ENCODE measurements at regions not wholly inside any gene's neighbourhood (a gene's known extent, or its start where the extent isn't known, plus 50 kb on each side); places are given as distances from the start of the nearest gene placed in this dataset.
A peak's percentile ranks its signal among the peaks of the same experiment; 100 is the strongest.

DNA sequence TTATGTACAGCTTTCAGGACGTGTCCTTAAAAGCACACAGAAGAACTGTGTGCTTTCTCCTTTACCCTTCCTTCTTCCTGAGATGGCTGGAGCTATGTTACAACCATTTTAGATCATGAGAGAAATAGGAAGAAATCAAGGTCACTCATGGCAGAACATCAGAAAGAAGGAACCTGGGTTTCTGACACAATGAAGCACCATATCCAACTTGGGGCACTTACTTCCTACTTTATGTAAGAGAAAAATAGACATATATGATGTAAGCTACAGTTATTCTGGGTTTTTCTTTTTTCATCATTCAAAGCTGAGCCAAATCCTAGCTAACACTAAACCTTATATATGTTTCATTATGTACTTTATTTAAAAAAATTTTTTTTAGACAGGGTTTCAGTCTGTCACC lies 79.5 kb downstream of the FAM161A start:
- ATAC-seq (no peak), DNase-seq (no peak)
- Mint-ChIP-seq H3K9me3 (no peaks in the 10 kb centered on the region), H3K4me3 (no peak overlapping the region), H3K4me1 (no peaks in the 10 kb centered on the region), H3K27ac (no peak overlapping the region), H3K27me3 (peaks cover 33% of the 10 kb centered on the region)

GRCh38 chr2:61771904-61772845 lies 81.7 kb downstream of the FAM161A start:
- Mint-ChIP-seq H3K9me3 (no peaks in the 10 kb centered on the region), H3K27ac (no peak overlapping the region), H3K27me3 (peaks cover 12% of the 10 kb centered on the region), H3K4me1 (no peaks in the 10 kb centered on the region), H3K4me3 (no peak overlapping the region)
- ATAC-seq = no peak
- no peak for DNase-seq

- Mint-ChIP-seq H3K4me1 (no peaks in the 10 kb centered on the region), H3K4me3 (no peak overlapping the region), H3K27me3 (peaks cover 2% of the 10 kb centered on the region), H3K9me3 (peaks cover 0 to 6% of the 10 kb centered on the region in 2 donors), H3K27ac (no peak overlapping the region)
- DNase-seq (no peak), ATAC-seq (no peak)
Observed at GRCh38 chr2:61770746-61771145, 83.1 kb downstream of the FAM161A start.

GRCh38 chr2:61770298-61770697 lies 83.6 kb downstream of the FAM161A start:
- no peaks in the 10 kb centered on the region for H3K27me3 Mint-ChIP-seq
- H3K9me3 Mint-ChIP-seq = peaks cover 0 to 6% of the 10 kb centered on the region in 2 donors
- ATAC-seq (no peak), DNase-seq (no peak)
- no peak overlapping the region for H3K4me3 Mint-ChIP-seq
- H3K4me1 Mint-ChIP-seq = no peaks in the 10 kb centered on the region
- H3K27ac Mint-ChIP-seq = no peak overlapping the region

DNA sequence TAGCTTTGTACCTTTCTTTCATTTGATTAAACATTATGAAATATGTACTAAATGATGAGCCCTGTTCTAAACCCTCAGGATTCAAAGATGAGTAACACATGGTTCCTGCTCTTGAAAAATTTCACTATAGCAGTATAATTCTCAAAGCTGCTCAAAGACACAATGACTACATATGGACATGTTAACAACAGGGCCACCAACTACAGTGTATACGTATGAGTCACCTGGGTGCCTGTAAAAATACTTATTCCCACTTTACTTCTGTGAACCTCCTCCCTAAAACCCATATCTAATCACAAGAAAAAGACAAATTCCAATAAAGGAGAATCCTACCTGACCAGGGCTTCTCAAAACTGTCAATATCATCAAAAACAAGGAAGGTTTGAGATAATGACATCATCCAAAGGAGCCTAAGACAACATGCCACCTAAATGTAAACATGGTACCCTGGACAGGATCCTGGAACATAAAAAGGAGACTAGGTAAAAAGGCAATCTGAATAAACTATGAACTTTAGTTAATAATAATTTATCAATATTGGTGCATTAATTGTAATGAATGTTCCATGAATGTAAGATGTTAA lies 84.7 kb downstream of the FAM161A start:
- H3K27me3 Mint-ChIP-seq = no peaks in the 10 kb centered on the region
- ATAC-seq = no peak
- no peak for DNase-seq
- no peak overlapping the region for H3K27ac Mint-ChIP-seq
- peaks cover 6% of the 10 kb centered on the region for H3K4me1 Mint-ChIP-seq
- peaks cover 0 to 6% of the 10 kb centered on the region in 2 donors for H3K9me3 Mint-ChIP-seq
- no peak overlapping the region for H3K4me3 Mint-ChIP-seq

- peak; percentile 97 to 99 for DNase-seq
- Mint-ChIP-seq H3K27me3 (no peaks in the 10 kb centered on the region), H3K27ac (peak overlapping the region; percentile 96 to 97), H3K9me3 (peaks cover 0 to 6% of the 10 kb centered on the region in 2 donors), H3K4me1 (peaks cover 21% of the 10 kb centered on the region), H3K4me3 (peak overlapping the region; percentile 97 to 98)
- ATAC-seq = peak; percentile 99
Observed at GRCh38 chr2:61764035-61764800, 89.6 kb downstream of the FAM161A start.

DNA sequence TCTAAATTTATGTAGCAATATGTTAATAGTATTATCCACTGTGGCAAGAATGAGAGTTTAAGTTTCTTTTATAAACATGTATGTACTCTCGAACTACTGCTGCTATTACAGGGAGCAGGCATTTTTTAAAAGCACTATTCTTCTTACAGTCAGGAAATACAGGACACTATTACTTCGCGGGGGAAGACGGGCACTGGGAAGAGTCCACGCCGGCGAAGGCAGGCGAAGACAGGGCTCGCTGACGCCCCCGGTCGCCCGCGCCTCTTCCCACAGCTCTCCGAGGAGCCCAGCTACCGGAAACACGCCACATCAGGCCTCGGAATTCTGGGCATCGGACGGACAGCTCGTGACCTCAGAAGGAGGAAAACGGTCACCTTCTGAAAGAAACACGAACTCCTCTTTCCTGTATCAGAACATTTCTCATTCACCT lies 90.2 kb downstream of the FAM161A start:
- peak overlapping the region; percentile 97 to 98 for H3K4me3 Mint-ChIP-seq
- ATAC-seq = no peak
- peaks cover 0 to 6% of the 10 kb centered on the region in 2 donors for H3K9me3 Mint-ChIP-seq
- H3K27me3 Mint-ChIP-seq = no peaks in the 10 kb centered on the region
- DNase-seq = no peak
- peak overlapping the region; percentile 96 to 97 for H3K27ac Mint-ChIP-seq
- peaks cover 21% of the 10 kb centered on the region for H3K4me1 Mint-ChIP-seq

GRCh38 chr2:61762292-61762691 lies 91.6 kb downstream of the FAM161A start:
- Mint-ChIP-seq H3K27me3 (no peaks in the 10 kb centered on the region), H3K9me3 (peaks cover 0 to 6% of the 10 kb centered on the region in 2 donors), H3K27ac (peak overlapping the region in 1 of 2 donors; percentile 95), H3K4me3 (peak overlapping the region in 1 of 2 donors; percentile 43), H3K4me1 (peaks cover 21% of the 10 kb centered on the region)
- ATAC-seq (no peak), DNase-seq (no peak)

DNA sequence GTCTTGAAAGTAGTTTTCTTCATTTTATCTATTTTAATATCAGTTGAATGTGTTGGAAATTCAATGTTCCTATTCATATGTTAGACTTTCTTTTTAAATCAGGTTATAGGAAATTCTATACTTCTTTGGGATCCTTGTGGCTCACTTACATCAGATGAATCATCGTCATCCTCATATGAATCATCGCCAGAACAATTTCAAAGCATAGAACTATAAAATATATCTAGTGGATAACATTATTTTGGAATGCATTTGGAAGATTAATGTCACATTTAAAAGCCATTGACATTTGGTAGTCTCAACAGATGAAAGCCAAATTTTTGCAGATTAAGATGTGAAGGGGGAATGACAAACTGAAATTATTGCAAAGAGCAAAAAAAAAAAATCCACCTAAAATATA lies 94.1 kb downstream of the FAM161A start:
- Mint-ChIP-seq H3K4me1 (peaks cover 19% of the 10 kb centered on the region), H3K9me3 (peaks cover 10 to 19% of the 10 kb centered on the region in 2 donors)
- ATAC-seq = no peak

GRCh38 chr2:61759005-61759404 lies 94.9 kb downstream of the FAM161A start:
- no peak for ATAC-seq
- Mint-ChIP-seq H3K4me1 (peaks cover 15% of the 10 kb centered on the region), H3K9me3 (peaks cover 10 to 19% of the 10 kb centered on the region in 2 donors), H3K4me3 (no peak overlapping the region), H3K27ac (no peak overlapping the region), H3K27me3 (no peaks in the 10 kb centered on the region)
- DNase-seq = no peak

More for the DNA sequence above, 94.1 kb downstream of the FAM161A start:
- Mint-ChIP-seq H3K27me3 (no peaks in the 10 kb centered on the region), H3K27ac (no peak overlapping the region), H3K4me3 (no peak overlapping the region)
- no peak for DNase-seq

GRCh38 chr2:61758159-61758558 lies 95.7 kb downstream of the FAM161A start:
- Mint-ChIP-seq H3K4me3 (no peak overlapping the region), H3K9me3 (peaks cover 16 to 19% of the 10 kb centered on the region in 2 donors), H3K4me1 (peaks cover 15% of the 10 kb centered on the region), H3K27ac (no peak overlapping the region), H3K27me3 (no peaks in the 10 kb centered on the region)
- DNase-seq (no peak), ATAC-seq (no peak)

DNA sequence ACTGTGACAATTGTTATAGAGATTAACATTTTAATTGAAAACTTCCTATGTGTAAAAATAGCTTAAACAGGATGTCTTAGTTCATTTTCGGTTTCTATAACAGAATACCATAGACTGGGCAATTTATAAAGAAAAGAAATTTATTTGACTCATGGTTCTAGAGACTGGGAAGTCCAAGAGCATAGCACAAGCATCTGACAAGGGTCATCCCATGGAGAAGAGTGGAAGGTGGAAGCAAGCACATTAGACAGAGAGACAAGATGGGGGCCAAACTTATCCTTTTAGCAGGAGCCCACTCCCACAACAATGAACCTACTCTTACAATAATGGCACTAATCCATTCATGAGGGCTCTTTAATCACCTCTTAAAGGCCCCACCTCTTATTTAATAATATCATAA lies 100.3 kb downstream of the FAM161A start:
- Mint-ChIP-seq H3K4me3 (no peak overlapping the region), H3K27me3 (no peaks in the 10 kb centered on the region), H3K27ac (no peak overlapping the region), H3K9me3 (peaks cover 18 to 19% of the 10 kb centered on the region in 2 donors), H3K4me1 (no peaks in the 10 kb centered on the region)
- ATAC-seq (no peak), DNase-seq (no peak)

GRCh38 chr2:61750624-61751023 lies 103.2 kb downstream of the FAM161A start:
- no peaks in the 10 kb centered on the region for H3K27me3 Mint-ChIP-seq
- H3K4me1 Mint-ChIP-seq = no peaks in the 10 kb centered on the region
- DNase-seq = no peak
- H3K27ac Mint-ChIP-seq = no peak overlapping the region
- H3K4me3 Mint-ChIP-seq = no peak overlapping the region
- no peak for ATAC-seq
- peaks cover 9 to 12% of the 10 kb centered on the region in 2 donors for H3K9me3 Mint-ChIP-seq

DNA sequence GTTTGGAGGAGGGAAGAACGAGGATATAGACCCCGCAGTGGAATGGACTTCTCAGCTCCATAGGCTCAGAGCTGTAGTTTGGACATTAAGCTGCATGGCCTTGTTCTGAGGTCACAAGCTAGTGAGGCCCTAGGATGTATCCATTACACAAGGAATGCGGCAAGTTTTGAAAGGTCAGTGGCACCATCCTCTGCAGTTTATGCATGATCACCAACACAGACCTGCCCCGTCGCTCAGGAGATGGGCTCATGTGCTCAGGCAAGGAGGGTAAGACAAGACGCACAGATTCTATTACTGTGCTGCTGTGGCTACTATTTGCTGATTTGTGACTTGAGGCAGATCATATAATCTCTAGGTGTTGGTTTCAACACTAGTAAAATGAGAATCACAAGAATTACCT lies 110.9 kb downstream of the FAM161A start:
- no peak overlapping the region for H3K4me3 Mint-ChIP-seq
- no peak for DNase-seq
- no peaks in the 10 kb centered on the region for H3K4me1 Mint-ChIP-seq
- ATAC-seq = no peak
- no peak overlapping the region for H3K27ac Mint-ChIP-seq
- H3K27me3 Mint-ChIP-seq = no peaks in the 10 kb centered on the region
- H3K9me3 Mint-ChIP-seq = no peaks in the 10 kb centered on the region

GRCh38 chr2:61737841-61738240 lies 116.0 kb downstream of the FAM161A start:
- no peaks in the 10 kb centered on the region for H3K27me3 Mint-ChIP-seq
- DNase-seq (no peak), ATAC-seq (no peak)
- H3K9me3 Mint-ChIP-seq = no peaks in the 10 kb centered on the region
- H3K27ac Mint-ChIP-seq = no peak overlapping the region
- no peak overlapping the region for H3K4me3 Mint-ChIP-seq
- H3K4me1 Mint-ChIP-seq = no peaks in the 10 kb centered on the region
